GM19351 (cell line): ENCODE measurements at regions not wholly inside any gene's neighbourhood (a gene's known extent, or its start where the extent isn't known, plus 50 kb on each side); places are given as distances from the start of the nearest gene placed in this dataset.

Experiments used
- ATAC-seq: cut with Tn5 transposase; IDR thresholded peaks from one replicate; pipeline ENCODE4 v1.9.1; 2021; ENCODE audit warnings: mild to moderate bottlenecking, moderate library complexity; ENCODE audit not compliant: unreplicated experiment

DNA sequence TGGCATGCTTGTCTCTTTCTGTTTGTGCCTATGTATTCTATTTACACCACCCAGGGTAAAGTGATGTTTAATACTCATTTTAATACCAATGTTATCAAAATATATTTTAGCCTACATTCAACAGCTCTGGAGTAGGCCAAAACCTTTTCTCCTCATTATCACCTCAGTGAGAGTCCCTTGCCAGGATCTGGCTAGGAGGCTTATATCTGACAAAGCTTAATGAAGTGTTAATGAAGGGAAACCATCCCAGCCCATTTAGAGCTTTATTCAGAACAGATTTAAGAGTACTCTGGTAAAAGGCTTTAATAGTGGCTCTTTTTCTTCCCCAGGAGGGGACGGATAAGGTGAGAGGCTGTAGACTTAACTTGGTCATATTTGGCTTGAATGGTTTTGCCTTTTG is 137.6 kb downstream of the GRIN2B start:
- ATAC-seq: no peak

DNA sequence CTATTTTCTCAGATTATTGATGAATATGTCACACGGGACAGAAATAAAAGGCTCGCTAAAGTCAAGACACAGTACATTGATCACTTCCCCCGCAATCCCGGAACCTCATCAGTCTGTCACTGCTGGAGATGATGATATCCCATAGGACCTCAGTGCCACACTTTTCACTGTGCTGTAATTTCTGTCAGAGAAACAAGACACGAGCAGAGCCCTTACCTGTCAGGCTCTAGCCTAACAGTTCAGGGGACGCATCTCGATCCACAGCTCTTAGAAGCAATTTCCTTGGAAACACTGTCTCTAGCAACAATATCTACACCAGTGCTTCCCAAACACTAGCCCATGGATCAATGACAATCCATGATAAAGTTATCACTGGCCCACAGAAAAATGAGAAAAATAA is 140.0 kb downstream of the GRIN2B start:
- no peak for ATAC-seq

DNA sequence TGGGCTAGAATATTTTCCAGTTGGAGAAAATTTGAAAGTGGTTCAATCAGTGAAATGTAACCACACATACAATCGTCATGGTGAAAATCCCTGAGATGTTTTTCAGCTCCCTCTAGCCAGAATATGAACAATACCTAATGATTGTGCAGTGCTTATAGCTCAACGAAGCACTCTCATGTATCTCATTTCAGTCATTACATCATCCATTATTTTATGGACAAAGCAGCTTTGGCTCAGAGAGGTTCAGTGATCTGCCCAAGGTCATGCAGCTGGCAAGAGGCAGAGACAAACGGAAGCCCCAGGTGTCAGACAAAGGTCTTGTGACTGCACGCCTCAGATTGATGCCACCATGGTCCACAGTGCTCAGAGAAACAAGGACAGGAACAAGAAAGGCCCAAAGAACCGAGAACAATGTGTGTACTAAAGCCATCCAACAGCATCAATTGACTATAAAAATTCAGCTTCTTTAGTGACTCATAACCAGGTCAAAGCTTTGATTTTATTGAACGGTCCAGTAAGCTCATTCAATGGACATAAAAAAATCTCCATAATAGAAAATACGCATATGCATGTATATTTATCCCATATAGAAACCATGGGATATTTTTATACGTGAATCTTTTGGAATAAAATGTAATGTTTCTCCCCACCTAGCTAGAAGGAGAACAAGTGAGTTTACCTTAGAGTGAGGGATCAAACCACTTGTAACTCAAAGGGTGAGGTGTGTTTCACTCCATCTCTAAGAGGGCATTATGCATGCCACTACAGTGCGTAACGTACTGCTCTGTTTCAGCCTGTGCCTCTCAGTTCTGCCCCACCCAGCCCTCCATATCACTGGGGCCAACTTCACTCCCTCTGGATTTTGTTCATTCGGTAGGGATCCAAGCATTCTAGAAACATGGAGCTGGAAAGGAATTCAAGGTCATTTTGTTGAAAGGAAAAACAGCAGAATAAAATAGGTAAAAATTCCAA is 141.8 kb downstream of the GRIN2B start:
- no peak for ATAC-seq

DNA sequence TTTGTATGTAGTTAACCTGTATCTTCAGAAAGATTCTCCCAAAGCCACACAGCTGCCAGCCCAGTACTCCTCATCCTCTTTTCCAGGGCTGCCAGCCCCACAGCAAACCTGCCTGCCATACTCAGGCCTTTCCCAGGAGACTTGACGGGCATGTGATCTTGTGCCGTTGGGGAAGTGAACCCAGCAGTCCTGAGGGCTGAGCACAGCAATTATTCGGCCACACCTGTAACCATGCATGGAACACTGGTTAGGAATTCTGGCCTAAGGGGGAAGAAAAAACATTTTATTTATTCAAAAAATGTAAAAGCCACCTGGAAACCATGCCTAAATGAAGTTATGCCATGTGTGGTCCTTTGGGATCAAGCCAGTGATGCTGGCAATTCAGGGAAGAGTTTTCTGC is 145.3 kb downstream of the GRIN2B start:
- no peak for ATAC-seq

DNA sequence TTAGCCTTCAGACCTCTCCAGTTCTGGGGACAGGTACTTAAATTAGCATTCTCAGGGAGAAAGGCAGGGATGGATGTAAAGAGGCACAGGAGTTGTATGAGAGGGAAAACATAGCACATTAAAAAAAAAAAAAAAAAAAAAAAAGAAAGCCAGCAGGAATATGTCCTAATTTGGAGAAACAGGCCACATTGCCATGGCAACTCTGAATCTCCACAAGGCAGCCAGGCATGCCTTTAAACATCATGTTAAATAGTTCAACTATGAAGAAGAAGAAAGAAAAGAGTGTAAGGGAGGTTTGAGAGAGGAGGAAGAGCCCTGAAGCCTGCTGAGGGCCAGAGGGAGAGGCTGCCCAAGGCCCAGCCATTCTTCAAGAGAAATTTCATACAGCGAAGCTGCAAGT is 145.8 kb downstream of the GRIN2B start:
- ATAC-seq: no peak

DNA sequence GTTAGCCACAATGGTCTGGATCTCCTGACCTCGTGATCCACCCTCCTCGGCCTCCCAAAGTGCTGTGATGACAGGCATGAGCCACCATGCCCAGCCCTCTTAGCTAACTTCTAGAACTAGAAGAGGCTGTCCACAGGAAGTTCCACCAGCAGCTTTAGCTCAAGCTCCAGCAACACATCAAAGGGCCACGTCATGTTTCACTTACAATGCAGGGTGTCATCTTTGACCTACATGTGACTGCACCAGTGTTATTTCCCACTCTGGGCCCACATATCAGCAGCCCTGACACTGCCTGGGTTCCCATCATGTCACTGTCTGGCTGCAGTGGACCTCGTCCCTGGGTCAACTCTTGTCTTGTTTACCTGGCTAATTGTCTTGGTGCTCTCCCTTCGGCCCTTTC is 147.2 kb downstream of the GRIN2B start:
- no peak for ATAC-seq

DNA sequence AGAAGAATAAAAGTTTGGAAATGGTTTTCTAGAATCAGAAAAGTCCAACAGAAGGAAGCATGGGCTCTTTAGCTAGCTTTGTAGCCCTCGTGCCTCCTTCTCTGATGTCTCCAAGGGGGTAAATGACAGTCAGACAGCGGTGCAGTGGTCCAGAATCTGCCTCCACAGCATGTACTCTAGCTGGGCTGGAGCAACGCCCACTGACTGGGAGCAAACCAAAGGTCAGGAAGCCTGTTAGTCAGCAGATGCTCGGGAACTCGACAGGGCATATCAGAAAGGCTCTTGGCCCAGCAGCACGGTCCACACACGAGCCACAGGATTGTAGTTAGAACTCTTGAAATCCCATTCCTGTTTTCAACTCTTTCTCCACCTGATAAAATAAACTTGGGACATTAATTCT is 164.3 kb downstream of the GRIN2B start:
- ATAC-seq: no peak

DNA sequence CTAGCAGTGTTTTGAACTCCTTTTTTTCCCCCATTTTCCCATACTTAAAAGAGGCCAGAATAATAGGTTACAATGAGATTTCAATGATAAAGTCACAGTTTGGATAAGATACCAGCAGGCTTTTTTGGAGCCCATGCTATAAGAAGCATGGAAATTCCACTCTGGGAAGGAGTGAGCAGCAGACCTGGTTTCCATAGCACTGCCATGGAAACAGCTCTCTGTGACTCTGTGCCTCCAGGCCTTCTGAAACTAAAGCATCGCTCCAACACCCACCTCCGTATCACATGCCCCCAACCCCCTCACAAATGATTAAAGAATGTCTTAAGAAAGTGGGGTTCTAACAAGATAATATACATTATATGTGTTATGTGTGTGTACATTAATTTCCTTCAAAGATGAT is 165.0 kb downstream of the GRIN2B start:
- no peak for ATAC-seq

DNA sequence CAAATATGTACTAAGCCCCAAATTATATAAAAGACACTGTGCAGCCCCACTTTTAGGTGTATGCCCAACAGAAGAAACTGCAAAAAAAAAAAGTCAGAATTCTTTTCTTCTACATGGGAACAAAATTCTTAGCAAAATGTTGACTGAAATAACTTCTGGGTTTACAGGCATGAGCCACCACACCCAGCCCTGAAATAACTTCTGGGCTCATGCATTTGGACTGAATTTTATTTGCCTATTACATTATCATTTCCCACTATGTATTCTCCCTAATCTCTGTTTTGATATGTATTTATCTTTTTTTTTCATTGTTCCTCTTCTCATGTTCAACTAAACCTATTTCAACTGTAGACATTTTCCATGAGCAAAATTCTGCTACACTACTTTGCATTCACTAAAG is 169.2 kb downstream of the GRIN2B start:
- no peak for ATAC-seq

DNA sequence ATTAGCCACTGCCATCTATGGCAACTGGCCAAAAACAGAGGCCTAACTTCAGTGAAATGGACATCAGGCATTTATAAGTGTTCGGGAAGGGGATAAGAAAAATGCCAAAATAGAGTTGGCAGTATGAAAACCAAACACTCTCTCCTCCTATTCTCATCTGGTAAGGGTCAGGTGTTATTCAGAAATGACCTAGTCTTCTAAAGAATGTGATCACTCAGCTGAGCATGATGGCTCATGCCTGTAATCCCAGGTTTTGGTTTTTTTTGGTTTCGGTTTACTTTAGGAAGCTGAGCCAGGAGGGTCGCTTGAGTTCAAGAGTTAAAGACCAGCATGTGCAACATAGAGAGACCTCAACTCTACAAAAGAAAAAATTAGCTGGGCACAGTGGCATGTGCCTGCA is 170.3 kb downstream of the GRIN2B start:
- ATAC-seq: no peak

DNA sequence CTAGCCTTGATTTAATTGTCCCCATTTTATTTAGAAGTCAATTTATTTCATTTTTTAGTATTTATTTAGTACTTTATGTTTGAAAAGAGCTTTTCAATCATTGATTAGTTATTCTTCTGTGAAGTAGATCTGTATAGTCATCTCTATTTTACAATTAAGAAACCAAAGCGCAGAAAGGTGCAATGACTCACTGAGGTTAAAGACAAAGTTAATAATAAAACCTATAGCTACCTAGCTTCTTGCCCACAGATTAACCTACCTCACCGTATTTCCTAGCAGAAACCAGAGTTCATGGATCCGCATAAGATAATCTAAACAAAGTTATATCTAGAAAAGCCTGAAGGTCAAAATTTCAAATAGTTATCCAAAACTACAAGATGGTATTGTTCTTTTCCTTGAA is 176.4 kb downstream of the GRIN2B start:
- ATAC-seq: no peak

DNA sequence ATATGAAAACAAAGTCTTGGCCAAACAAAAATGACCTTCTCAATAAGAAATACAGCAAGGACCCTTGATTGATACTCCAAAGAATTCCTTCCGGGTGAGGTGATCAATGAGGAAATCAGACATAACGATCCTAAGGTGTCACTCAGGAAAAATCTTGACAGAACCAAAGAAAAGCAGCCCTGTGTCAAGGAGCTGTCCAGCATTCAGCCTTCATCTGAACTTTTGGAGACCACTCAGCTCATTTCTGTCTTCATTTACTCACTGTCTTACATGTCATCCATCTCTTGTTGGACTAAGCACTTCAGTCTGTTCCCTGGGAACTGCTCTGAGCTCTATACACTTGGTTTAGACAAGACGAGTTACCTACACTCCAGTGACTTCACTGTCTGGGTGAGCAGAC is 179.9 kb downstream of the GRIN2B start:
- no peak for ATAC-seq

DNA sequence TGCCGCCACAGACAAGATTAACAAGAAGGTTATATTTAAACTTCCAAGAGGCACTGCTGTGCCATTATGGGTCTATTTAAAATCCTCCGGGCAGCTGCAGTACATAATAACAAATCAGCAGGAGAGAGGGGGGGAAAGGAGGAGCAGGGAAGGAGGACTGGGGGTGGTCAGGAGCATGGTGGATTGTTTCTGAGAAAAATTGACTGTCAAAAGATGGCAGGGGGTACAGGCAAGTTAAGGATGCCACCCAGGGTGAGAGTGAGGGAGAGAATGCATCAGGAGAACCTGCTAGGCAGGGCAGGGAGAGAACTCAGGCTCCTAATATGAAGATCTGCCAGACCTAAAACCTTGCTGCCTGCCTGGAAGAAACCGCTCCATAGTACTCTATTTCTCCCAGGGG is 181.8 kb downstream of the GRIN2B start:
- no peak for ATAC-seq

DNA sequence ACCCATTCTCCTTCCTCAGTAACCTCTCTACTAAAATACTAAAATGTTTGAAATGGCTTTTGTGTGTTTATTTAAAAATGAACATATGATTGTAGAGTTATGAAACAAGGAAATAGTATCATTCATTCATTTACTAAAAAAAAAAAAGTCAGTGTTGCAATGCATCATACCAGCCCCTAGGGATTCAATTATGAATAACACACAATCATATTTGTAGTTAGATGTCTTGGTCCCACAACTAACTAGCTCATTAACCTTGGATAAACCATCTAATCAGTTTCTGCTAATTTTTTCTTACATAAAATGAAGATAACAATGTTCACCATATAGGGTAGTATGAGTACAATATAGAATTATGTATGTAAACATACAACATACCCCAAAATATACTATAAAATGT is 183.2 kb downstream of the GRIN2B start:
- no peak for ATAC-seq

DNA sequence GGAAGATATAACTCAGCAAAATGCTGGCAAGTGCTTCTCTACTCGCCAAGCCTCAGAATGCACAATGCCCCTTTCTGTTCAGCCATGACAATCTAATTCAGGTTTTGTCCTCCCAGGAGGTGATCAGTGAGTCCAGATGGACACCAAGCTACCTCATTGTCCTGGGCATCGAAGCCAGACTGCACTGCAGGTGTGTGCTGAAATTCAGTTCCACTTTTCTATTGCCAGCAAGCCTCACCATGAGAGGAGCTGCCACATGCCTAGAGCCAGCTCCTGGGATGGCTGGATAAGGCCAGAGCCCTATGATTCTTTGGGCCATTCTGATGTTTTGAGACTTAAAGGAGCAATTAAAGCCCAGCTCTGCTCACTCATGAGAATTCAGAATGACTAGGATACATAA is 186.7 kb downstream of the GRIN2B start:
- no peak for ATAC-seq

DNA sequence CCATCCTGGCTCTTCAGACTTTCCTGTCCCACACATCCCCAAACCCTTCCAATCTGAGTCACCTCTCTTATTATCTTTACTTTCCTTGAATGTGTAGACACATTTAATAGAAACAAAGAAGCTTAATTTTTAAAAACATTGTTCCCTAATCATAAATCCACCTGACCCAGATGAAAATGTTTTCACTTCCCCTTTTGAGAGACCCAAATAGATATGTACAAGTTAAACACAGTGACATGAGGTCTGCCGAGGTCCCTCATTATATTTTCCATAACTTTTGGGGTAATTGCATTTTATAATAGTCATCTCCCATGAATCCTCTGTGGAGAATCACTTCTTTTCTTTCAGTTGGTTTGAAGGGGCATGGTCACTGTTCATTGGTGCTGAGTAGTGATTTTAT is 191.1 kb downstream of the GRIN2B start:
- no peak for ATAC-seq

DNA sequence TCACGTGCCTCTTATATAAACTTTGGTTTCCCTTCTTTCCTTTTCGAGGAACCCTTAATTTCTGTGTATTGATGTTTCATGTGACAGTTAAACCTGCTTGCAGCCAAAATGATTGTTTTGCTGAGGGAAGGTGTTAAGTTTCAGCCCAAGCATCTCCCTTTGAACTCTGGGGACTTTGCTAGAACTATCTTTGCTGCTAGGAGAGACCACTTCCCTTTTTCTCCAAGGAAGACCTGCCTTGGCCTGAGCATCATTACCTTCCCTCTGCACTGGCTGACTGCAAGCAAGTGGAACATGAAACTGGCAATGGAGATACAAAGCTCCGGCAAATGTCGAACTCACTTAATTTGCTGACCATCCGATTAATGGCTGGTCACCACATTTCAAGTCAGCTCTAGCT is 192.8 kb downstream of the GRIN2B start:
- ATAC-seq: no peak

DNA sequence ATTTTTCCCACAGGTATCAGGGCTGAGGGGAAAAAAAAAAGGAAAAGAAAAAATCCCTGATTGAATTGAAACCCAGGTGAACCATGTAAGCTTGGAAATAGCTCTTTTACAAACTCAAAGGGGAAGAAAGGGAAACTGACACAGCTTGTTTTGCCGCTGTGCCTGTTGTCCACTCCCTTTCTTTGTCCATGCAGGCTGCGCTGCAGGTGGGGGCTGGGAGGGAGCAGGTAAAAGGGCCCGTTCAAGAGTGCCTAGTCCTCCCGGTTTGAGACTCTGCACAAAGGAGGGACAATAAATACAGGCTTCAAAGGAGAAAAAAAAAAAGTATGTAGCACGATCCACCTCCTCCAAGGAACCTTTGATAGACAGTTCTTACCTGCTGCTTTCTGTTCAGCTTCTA is 194.8 kb downstream of the GRIN2B start:
- no peak for ATAC-seq

DNA sequence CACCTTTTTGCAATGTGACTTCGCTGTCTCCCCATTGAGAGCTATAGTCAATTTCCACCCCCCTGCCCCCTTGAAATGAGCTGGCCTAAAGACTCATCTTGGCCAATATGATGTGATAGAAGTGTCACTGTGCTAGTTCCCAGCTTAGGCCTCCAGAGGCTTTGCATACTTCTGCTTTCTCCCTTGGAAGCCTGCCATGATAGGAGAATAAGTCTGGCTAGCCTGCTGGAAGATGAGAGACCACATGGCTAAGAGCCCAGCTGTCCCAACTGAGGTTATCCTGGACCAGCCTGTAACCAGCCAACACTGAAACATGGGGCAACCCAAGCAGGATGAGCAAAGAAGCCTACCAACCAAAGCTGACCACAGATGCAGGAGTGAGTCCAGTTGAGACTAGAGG is 196.9 kb downstream of the GRIN2B start:
- ATAC-seq: no peak

DNA sequence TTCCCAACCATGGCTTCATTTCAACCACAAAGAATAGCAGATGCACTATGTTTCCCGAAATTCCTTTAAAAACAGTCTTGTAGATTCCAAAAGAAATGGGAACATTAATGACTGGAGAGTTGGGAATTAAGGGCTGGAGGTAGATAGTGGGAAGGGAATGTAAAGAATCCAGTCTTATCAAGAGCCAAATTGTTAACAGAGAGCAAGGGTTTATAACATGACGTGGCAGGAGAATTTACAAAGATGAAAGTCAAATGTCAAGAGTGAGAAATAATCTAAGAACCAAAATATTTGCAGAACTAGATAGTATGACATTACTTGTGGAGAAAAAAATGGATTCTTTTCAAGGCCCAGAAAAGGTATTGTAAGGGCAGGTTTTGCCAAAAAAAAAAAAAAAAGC is 200.9 kb downstream of the GRIN2B start:
- no peak for ATAC-seq

DNA sequence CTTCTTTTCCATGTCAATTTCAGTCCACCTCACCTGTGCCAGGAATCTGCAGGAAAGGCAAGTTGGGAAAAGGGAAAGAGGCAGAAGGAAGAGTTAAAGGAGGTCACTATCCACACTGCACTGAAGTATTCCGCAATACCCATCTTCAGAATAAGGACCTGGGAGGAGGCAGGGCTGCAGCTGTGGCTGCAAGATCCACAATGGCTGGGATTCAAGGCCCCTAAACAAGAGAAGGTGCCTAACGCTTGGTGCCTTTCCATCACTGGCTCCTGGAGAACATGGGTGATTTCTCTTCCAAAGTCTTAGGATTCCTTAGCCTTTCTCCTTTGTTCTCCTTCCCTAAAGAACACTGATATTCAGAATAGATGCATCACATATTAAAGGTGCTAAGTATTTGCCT is 204.0 kb downstream of the GRIN2B start:
- ATAC-seq: no peak

DNA sequence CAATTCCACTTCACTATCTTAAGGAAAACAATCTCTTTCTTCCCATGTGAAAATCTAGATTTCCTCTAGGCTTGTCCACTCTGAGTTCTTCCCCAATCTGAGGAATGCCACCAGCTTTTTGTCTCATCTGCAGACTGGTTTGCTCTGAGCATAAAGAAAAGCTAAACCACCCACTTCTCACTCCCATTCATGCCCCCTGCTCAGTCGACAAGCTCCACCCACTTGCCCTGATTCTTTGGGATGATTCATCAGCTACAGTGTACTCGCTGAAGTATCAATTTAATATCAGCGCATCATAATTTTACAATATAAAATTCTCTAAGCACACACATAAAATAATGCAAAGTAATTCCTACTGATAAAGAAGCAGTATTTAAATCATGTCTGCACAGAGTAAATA is 209.1 kb downstream of the GRIN2B start:
- no peak for ATAC-seq

DNA sequence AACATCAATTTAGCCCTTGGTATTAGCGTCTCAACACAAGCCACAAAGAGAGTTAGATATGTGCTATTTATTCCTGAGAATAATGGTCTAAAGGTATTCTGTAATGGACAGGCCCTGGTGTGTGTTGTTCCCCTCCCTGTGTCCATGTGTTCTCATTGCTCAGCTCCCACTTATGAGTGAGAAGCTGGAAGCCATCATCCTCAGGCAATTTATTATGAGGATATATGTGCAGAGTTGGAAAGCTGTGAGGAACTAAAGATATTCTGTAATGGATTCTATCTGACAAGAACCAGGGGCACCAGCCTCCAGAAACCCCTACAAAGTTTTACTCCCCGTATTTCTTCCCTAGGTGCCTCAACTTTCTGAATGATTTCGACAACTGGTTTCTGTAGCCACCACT is 210.8 kb downstream of the GRIN2B start:
- ATAC-seq: no peak
